GM21619 (cell line): ENCODE measurements at regions not wholly inside any gene's neighbourhood (a gene's known extent, or its start where the extent isn't known, plus 50 kb on each side); places are given as distances from the start of the nearest gene placed in this dataset.
"Not testable (repeated sequence)": the region's sequence is repeated elsewhere in the genome, so short reads cannot be mapped to it uniquely, and the experiment has no call there.

Experiments
- ATAC-seq: cut with Tn5 transposase; IDR thresholded peaks from one replicate; pipeline ENCODE4 v1.9.1; 2021; ENCODE audit not compliant: unreplicated experiment

GRCh38 chr7:66535414-66536329, 93.0 kb upstream of the KCTD7 start:
- ATAC-seq, result no peak

- ATAC-seq, result no peak
Measured at GRCh38 chr7:66537380-66537779, 91.3 kb upstream of the KCTD7 start.

- ATAC-seq, result no peak
Measured at GRCh38 chr7:66537876-66538275, 90.8 kb upstream of the KCTD7 start.

- ATAC-seq, result no peak
Measured at GRCh38 chr7:66539264-66539623, 89.4 kb upstream of the KCTD7 start.

- ATAC-seq, result no peak
Measured at GRCh38 chr7:66539902-66540375, 88.7 kb upstream of the KCTD7 start.

GRCh38 chr7:66542049-66542448, 86.6 kb upstream of the KCTD7 start:
- no peak for ATAC-seq

GRCh38 chr7:66542528-66543269, 86.0 kb upstream of the KCTD7 start:
- ATAC-seq, result no peak

GRCh38 chr7:66549466-66549865, 79.2 kb upstream of the KCTD7 start:
- no peak for ATAC-seq

- ATAC-seq, result no peak
Measured at GRCh38 chr7:66553001-66553400, 75.7 kb upstream of the KCTD7 start.

- not testable (repeated sequence) for ATAC-seq
Measured at GRCh38 chr7:66553675-66554074, 75.0 kb upstream of the KCTD7 start.

- ATAC-seq, result not testable (repeated sequence)
Measured at GRCh38 chr7:66554291-66554690, 74.4 kb upstream of the KCTD7 start.

- not testable (repeated sequence) for ATAC-seq
Measured at GRCh38 chr7:66554842-66555430, 73.7 kb upstream of the KCTD7 start.

GRCh38 chr7:66556177-66556548, 72.5 kb upstream of the KCTD7 start:
- no peak for ATAC-seq

- ATAC-seq, result no peak
Measured at GRCh38 chr7:66556549-66557213, 72.0 kb upstream of the KCTD7 start.

GRCh38 chr7:66557214-66558200, 71.2 kb upstream of the KCTD7 start:
- ATAC-seq, result no peak

- ATAC-seq, result no peak
Measured at GRCh38 chr7:66558201-66558641, 70.5 kb upstream of the KCTD7 start.

GRCh38 chr7:66558660-66559465, 69.8 kb upstream of the KCTD7 start:
- no peak for ATAC-seq

- no peak for ATAC-seq
Measured at GRCh38 chr7:66564045-66564444, 64.6 kb upstream of the KCTD7 start.

- not testable (repeated sequence) for ATAC-seq
Measured at GRCh38 chr7:66570179-66570578, 58.5 kb upstream of the KCTD7 start.
